Fibroblast of skin of abdomen (primary cell): ENCODE measurements at regions not wholly inside any gene's neighbourhood (a gene's known extent, or its start where the extent isn't known, plus 50 kb on each side); places are given as distances from the start of the nearest gene placed in this dataset.

Source experiments
- DNase-seq: peaks from one replicate; pipeline ENCODE4 v3.0.0-alpha.2; 2013

DNA sequence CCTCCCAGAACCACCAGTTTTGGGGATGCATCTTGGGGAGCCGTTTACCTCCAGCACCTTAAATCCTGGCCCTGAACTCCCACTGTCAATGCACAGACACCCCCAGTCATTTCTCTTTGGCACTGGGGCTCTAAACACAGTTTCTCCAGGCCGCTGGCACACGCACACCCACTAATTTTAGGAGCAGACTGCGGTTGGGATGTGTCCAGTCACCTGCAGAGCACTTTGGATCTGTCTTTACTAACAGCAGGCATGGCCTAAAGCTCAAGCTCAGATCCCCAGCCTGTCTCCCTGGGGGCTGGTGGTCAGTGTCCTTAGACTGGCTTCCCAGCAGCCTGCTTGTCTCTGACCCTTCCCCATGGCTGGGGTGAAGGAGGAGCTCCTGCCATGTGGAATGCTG is 49.9 kb downstream of the SYNE3 start:
- DNase-seq: no peak

DNA sequence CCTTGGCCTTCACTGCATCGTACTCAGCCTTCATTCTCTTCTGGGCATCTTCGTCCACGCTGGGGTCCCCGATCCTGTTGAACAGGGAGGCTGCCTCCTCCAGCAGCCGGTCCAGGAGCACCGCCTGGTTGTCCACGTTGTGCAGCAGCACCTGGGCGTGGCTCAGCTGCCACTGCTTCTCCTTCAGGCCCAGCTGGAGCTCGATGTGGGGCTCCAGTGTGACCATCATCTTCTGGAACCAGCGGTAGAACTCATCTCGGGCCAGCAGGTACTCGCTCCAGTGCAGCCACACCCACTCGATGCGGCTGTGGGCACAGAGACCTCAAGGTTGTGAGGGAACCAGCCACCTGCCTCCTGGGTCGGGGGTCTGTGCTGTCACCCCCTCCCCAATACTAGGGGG is 50.5 kb downstream of the SYNE3 start:
- DNase-seq: no peak

DNA sequence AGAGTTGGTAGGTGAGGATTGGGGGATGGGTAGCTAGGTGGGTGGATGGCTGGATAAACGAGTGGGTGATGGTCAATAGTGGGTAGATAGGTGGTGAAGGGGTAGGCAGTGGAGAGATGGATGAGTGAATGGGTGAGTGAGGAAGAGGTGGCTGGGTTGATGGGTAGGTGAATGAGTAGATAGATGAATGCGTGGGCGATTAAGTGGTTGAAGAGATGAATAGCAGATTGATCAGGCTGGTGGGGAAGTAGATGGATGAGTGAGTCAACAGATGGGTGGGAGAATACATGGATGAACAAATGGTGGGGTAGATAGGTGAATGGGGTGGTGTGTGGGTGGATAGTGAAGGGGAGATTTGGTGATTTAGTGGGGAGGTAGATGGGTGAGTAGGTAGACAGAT is 51.1 kb downstream of the SYNE3 start:
- no peak for DNase-seq

DNA sequence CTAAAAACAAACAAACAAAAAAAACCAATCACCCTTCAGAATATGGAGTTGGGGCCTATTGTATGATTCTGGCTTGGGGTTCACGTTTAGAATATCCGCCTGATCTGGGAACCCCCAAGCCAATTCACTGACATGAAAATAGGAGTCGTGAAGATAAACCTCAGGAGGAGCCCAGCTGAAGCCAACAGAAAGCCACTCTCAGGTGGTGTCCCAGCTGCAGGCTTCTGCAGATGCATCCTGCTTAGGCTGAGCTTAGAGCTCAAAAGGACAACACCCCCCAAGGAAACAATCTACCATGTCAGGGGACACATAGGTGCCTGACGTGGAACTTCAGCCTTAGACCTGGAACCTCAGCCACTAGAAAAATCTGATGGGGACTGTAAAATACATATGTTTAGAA is 51.9 kb downstream of the SYNE3 start:
- no peak for DNase-seq

DNA sequence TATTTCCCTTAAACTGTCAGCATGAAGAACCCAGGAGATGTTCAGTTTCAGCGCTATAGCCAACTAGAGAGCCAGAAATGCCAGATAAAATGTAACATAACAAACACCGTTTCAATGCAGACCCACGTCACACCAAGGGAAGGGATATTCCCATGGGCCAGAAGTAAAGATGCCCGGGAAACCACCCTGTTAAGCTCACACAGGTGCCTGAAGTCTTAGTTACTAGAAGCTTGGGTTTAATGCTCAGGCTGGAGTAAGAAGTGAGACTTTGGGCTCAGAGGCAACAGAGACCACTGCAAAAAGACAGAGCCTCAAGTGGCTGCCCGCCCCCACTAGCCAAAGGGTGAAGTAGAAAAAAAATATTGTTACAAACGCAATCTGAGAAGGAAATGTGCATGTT is 52.3 kb downstream of the SYNE3 start:
- DNase-seq: no peak

DNA sequence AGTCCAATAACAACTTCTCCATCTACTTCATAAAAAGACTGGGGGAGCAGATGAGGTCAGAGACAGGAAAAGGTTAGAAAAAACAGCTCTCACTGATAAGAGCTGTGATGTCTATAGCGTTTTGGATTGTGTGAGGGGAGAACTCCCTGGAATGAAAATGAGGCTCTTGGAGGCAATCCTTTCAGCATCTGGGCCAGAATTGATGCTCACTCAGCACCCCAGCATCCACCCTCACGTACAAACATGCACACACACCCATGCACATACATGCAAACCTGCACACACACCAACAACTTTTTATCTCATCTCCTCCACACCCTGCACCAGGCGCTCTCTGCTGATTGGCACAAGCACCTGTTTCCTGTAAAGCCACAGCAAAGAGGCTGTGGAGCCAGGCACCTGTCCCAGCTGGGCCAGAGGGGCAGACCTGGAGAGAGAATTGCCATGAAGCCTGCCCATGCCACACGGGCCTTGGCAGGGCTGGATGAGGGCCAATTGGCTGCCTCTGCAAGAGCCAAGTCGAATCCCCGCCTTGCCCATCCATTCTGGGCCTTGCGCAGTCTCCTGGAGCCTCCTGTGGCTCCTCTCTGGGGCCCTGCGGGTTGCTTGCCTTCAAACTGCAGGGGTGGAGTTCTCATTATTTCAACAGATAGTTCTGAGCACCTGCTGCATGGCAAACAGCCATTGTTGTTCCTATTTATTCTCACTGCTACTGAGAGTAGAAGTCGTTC is 53.1 kb downstream of the SYNE3 start:
- DNase-seq: no peak

DNA sequence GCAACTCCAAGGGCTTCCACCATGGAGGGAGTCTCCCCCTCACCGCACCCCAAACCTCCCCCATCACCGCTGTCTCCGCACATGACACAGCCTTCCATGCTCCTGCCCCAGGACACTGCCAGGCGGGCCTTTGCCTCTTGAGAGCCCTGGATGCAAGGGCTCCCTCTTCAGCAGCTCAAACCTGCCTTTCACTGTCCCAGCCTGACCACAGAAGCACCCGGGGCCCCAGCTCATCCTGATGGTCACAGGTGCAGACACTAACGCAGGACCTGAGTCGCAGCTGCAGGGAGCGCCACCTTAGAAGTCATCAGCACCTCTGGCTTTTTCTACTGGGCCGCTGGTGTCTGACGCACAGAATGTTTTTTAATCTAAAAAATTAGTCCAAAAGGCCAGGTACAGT is 54.0 kb downstream of the SYNE3 start:
- DNase-seq: no peak

DNA sequence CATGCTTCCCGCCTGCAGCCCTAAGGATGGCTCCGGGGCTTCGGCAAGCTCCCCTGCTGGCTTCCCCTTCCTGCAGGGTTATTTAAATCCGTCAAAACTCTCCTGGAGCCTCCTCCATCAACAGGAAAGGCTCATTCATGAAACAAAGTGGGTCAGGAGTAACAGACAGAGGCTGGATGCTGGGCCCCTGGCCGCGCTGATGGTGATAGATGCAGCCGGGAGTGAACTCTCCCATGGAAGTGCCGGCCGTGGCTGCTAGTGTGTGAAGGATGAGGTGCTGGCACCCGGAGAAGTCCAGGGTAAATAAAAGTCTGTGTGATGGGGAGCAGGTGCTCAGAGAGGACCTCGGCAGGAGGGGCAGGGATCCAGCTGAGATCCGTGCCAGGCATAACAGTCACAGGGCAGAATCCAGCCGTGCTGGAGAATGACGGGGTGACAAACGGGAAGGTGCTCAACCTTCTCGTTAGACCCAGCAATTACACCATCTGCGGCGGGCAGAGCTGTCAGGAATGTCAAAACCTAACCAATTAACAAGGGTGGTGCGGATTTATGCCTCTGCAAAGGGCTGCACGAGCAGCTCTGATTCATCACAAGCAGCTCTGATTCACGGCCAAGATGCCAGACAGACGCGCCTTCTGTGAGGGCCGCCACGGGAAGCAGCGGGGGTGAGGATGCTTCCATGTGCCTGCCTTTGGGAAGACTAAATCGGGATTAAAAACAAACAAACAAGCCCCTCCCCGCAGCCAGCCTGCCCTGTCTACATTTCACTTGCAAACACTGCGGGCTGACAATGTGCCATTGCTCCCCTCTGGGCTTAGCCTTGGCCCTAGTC is 55.6 kb downstream of the SYNE3 start:
- DNase-seq: peak; percentile 79

DNA sequence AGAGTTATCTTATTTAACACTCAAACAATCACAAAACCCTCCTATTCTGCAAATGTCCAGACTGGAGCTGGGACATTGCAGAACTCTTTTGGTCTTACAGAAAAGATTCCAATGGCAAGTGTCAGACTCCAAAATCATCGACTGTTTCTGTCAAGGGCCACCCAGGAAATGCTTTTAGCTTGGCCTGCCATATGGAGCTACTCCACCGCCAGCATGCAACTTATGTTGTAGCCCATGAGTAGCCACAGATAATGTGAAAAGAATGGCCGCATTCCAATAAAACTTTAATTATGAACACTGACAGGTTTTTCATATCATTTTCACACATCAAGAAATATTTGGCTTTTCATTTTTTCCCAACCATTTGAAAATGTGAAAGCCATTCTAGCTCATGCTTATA is 57.5 kb downstream of the SYNE3 start:
- DNase-seq: no peak

DNA sequence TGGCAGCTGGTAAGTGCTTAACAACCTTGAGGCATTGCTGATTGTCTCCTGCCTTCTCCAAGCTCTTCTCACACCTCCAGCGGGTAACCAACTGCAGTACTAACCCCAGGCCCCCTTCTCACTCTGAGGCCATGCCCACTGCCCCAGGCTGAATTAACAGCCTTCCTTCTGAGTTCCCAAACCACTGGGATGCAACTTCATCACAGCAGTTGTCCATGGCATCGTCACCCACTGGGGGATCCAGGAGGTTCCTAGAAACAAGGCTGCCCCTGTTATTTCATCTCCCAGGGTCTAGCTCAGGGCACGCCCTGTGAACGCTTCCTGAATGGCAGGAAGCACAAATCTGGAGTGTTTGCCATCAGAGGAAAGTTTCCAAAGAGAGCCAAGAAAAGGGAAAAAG is 58.0 kb downstream of the SYNE3 start:
- no peak for DNase-seq

DNA sequence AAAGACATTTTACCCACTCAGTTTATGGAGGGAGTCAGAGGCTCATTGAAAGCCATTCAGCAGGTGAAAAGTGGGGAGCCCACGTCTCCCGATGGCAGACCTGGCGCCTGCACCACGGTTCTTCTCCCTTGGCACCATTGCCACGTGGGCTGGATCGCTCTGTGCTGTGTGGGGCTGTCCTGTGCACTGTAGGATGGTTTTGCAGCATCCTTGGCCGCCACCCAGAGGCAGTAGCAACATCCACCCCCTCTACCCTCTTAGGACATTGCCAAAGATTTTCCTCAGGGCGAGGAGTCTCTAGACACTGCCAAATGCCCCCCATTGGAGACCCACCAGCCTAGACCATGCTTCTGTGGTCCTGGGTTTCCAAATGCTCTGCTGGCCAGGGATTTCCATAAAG is 60.2 kb downstream of the SYNE3 start:
- DNase-seq: no peak

DNA sequence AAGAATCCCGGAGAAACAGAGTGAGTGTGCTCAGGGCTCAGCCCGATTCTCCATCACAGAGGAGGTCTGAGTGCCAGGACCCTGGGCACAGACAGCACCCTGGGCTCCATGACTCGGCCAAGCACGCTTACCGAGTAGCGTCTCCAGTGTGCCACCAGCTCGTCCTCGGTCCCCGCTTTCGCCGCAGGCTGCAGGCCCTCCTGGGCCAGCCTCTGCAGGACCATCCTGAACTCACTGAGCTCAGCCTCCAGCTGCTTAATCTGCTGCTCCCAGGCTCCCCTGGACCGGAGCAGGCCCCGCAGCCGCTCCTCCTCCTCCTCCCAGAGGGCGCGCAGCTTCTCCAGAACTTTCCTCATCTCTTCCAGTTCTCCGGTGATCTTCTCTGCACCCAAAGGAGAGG is 61.2 kb downstream of the SYNE3 start:
- DNase-seq: no peak

DNA sequence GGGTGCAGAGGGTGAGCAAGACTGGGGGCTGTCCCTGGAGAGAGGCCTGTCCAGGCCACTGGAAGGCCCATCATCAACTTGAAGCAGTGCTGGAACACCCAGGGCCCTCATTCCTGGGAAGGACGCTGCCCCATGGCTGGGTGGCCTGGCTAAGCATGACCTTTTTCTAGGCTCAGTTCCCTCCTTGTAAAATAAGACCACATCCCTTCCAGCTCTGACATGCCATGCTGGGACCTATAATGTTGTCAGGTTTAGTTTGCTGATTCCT is 62.8 kb downstream of the SYNE3 start:
- no peak for DNase-seq

DNA sequence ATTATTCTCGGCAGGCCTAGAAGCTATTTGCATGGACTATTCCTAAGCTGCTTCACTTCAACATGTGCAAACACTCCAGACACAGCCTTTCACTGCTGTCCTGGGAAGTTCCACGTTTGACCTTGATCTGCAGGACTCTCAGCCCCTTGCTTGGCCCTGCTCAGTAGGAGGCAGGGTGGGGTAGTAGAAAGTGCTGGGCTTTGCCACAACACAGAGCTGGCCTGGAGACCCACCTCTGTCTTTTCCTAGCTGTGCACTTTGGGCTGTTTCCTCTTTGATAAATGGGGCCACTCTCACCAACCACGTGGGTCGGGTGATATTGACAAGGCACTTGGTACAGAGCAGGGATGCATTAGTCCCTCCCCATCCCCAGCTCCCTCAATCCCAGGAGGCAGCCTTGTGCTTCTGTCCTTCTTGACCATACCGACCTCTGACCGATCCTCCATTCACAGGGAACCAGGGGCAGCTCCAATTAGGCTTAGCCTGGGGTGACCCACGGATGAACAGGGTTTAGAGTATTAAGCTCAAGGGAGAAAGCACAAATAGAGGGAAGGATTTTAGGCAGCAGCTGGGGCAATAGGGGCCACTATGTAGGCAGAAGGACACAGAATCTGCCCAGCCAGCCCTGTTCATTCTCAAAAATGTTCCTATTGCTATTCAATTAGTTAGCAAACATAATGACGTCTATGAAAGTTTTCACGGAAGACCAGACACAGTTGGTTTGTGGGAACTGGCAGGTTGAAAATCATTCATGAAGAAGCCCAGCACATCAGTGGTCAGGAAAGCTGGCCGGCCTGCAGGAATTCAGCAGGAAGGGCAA is 63.3 kb downstream of the SYNE3 start:
- DNase-seq: no peak

DNA sequence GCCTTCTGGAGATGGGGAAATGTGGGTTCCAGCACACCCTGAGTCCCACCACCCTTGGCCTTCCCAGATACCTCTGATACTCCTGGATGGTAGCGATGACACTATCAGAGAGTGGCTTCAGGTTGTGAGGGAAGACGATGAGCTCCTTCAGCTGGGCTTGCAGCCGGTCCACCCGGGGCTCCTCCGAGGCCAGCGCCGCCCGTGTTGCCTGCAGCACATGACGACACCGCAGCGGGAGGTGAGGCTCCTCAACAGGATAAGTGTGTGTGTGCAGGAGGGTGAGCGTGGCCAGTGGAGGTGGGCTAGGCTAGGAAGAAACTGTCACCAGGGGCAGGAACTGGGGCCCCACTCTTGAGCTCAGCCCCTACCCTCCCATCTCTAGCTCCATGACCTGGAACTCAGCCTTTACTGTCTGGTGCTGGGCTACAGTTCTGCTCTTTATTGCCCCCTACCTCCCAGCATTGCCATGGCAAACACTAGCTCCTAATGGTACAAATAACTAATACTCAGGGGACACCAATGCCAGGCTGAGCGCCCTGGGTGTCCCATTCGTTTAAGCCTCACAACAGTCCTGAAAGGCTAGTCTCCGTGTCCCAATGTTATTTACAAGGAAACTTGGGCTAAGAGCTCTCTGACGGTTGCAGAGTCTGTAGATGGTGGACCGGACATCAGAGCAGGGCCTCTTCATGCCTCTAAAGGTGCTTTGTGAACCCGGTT is 64.1 kb downstream of the SYNE3 start:
- DNase-seq: no peak

DNA sequence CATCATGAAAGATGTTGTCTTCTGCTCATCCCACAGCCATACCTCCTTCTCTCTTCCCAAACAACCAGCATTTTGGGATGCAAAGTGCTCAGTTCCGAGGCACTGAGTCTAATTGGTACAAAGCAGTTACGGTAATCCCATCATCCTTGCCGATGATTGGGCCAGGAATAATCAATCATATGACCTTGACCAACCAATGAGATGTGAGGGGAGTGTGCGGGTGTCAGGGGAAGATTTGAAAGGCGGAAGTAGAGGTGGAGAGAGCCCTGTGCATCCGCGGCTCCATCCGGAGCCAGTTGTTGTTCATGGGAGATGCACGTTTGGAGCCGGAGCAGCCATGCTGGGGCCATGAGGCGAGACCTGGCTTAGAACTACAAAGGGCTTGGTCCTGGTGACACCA is 67.3 kb downstream of the SYNE3 start:
- no peak for DNase-seq

DNA sequence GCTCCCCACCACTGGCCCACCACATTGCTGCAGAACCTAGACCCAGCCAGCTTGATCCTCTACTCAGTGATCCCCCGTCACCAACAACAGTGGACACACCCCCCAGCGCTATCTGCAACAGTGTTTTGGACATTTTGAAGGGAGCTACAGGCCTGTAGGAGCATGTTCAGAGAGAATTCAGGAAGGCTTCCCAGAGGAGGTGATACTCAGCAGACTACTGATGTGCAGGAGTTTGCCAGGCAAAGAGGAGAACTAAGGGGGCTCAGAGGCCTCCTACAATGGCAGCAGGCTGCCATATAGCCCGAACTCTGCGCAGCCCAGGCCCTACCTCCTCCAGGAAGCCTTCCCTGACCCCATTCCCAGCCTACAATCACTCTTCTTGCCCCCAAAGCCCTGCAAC is 70.0 kb downstream of the SYNE3 start:
- no peak for DNase-seq

DNA sequence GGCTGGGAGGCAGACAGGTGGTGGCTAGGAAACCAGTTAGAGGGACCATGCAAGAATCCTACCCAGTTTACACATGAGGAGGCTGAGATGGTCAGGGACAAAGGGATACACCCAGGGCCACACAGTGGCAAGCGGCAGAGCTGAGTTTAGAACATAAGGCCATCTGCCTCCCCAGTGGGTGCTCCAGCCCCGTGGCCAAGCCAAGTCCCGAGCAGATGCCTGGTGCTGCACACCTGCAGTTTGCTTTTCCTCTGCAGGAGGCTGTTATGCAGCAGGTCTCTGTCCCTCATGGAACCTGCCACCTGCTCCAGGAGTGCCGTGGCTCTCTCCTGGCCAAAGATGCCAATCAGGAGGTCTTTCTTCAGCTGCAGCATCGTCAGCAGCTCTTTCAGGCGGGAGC is 70.8 kb downstream of the SYNE3 start:
- DNase-seq: no peak

DNA sequence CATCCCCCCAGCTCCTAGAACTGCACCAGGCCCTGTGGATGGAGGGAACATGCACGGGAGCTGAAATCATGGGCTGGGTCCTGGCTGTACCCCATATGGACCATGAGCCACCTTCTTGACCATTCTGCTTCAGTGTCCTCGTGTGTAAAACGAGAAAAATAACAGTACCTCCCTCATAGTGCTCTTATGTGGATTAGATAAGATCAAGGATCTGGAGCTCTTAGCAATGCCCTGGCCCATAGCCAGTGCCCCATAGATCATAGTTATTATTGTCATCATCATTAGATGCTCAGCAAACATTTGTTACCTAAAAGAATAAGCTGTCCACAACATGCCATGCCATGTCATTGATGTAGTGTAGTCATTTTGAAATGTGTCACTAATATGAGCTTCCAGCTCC is 71.3 kb downstream of the SYNE3 start:
- DNase-seq: no peak

DNA sequence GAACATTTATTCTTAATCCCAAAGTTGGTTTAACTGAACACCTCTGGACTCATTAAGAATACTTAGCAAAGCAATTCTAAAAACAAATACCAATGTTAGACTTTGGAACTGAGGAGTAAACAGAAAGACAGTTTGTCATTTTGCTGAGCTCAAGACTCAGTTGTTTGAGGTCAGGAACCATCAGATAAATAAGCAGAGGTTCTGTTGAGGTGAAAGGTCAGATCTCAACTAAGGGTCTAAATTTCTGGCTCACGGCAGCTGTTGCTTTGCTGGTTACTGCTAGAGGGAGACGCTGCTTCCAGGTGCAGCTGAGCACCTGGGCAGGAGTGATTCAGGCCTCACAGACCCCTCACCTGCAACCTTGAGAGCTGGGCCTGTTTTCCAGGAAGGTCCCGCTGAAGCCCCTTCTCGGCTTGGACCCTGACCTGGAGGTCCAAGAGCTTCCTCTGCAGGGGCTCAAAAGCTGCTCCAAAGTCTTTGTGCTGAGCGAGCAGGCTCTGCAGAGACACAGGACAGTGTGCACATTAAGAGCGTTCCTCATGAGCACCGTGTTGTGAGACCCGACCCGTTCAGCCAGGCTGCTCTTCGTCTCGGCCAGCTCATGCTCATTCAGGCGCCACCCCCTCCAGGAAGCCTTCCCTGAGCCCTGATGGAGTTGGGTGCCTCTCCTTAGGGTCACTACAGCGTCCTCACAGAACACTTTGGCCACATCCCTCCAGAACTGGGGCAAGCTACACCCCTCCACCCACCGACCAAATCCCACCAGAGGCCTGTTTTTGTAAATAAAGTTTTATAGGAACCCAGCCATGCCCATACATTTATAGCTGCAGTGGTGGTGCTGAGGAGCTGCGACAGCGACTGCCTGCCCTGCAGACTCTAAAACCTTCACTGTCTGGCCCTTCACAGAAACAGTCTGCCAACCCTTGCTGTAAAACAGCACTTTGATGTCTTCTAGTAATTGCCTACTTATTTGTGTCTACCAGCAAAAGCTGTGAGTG is 72.0 kb downstream of the SYNE3 start:
- no peak for DNase-seq

DNA sequence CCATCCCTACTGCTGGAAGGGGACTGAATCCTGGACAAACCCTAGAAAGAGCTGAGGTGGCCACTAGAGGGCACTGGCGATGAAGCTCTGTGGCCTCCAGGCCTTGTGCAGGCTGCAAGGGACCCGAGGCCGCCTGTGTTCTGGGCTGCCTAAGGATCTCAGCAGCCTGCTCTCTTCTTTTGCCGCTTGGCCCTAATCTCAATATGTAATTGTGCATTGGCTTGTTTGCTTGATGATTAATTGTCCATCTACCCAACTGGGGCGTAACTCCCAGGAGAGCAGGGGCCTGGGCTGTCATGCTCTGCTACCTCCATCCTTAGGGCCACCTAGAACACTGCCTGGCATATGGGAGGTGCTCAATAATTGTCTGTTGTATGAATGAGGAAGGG is 73.8 kb downstream of the SYNE3 start:
- DNase-seq: peak; percentile 78
